A673 (cell line): ENCODE measurements at regions not wholly inside any gene's neighbourhood (a gene's known extent, or its start where the extent isn't known, plus 50 kb on each side); places are given as distances from the start of the nearest gene placed in this dataset.

Experiments
- BruUV-seq: library from RNA; stranded (reverse); fragments of 400-500 nt; replicated peaks from 2 replicates; lab custom pipeline; 2021; lab: Mats Ljungman, UMichigan
- CTCF ChIA-PET: fragments of 300-600 bp; sonication (Branson Sonifier 250); formaldehyde crosslinking; loops from one replicate; lab custom pipeline; 2022; ENCODE audit warnings: antibody characterized with exemption; lab: Charles Lee
- POLR2A ChIA-PET: fragments of 300-600 bp; sonication (Branson Sonifier 250); formaldehyde crosslinking; loops from one replicate; lab custom pipeline; 2022; ENCODE audit warnings: antibody characterized with exemption; ENCODE audit not compliant: low non-redundant PET; lab: Charles Lee
- DNase-seq: peaks from one replicate; pipeline ENCODE4 v3.0.0-alpha.2; 2015; ENCODE audit warnings: low spot score
- H3K27ac ChIP-seq: fragments of 200-600 bp; sonication (generic); 2 replicates; pipeline ENCODE4 v1.5.1; 2016; ENCODE audit warnings: mixed run types, low read depth, mild to moderate bottlenecking, mixed read lengths, antibody characterized with exemption, low read length; ENCODE audit not compliant: poor library complexity, severe bottlenecking
- H3K27me3 ChIP-seq: fragments of 200-600 bp; sonication (generic); replicated peaks from 2 replicates; pipeline ENCODE4 v1.6.1; 2017; ENCODE audit warnings: mixed run types, low read depth, mild to moderate bottlenecking, mixed read lengths, antibody characterized with exemption, low read length; ENCODE audit not compliant: insufficient read depth, poor library complexity
- H3K36me3 ChIP-seq: fragments of 200-600 bp; sonication (generic); 2 replicates; pipeline ENCODE4 v1.6.1; 2016; ENCODE audit warnings: mixed run types, mild to moderate bottlenecking, mixed read lengths, antibody characterized with exemption, low read length; ENCODE audit not compliant: insufficient read depth, poor library complexity, severe bottlenecking
- H3K4me1 ChIP-seq: fragments of 200-600 bp; sonication (generic); 2 replicates; pipeline ENCODE4 v1.6.1; 2017; ENCODE audit warnings: mixed run types, mild to moderate bottlenecking, mixed read lengths, antibody characterized with exemption, low read length; ENCODE audit not compliant: insufficient read depth, poor library complexity, severe bottlenecking
- H3K4me3 ChIP-seq: fragments of 200-600 bp; sonication (generic); 2 replicates; pipeline ENCODE4 v1.5.1; 2016; ENCODE audit warnings: low read depth, mixed run types, mild to moderate bottlenecking, mixed read lengths, low read length; ENCODE audit not compliant: poor library complexity, severe bottlenecking
- H3K9me3 ChIP-seq: fragments of 200-600 bp; sonication (generic); 2 replicates; pipeline ENCODE4 v1.6.1; 2016; ENCODE audit warnings: mixed run types, low read depth, mild to moderate bottlenecking, mixed read lengths, antibody characterized with exemption, low read length; ENCODE audit not compliant: poor library complexity, severe bottlenecking
- EZH2 ChIP-seq: fragments of 200-600 bp; sonication (generic); IDR thresholded peaks from 2 replicates; pipeline ENCODE4 v1.6.1; 2017; ENCODE audit warnings: borderline replicate concordance, low read depth, mild to moderate bottlenecking, mixed read lengths, antibody characterized with exemption, low read length; ENCODE audit not compliant: poor library complexity, severe bottlenecking
- intact Hi-C: fragments of 100-400 bp; cut with micrococcal nuclease; formaldehyde crosslinking; loops from one replicate; pipeline ENCODE4 v1.10.0; 2022; ENCODE audit not compliant: unreplicated experiment
- TF ChIP-seq, protein P1 (sequence below): fragments of 300-800, 200-600 bp; sonication (generic); conservative IDR thresholded peaks from 2 replicates; pipeline ENCODE4 v1.5.1; 2017; ENCODE audit warnings: low read depth, mild to moderate bottlenecking, antibody characterized with exemption, low read length, moderate library complexity, mixed read lengths

DNA sequence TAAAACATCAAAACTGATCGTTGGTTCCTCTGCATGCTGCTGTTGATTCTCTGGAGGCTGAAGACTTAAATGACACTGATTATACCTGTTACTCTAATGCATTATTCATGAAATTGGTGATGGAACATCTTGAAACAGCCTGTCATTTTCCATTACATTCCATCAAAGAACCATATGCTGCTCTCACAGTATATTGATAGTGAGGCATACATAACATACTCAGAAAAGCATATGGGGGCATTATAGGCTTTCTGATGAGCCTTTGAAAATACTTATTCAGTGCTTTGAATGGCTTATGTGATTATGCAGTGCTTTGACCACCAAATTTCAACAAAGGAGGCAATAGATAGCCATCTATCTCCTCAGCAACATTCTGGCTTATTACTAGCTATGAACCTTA lies 392.1 kb downstream of the CDH19 start:
- no TSS peak for BruUV-seq
- Histone ChIP-seq H3K36me3 (no peaks in the 10 kb centered on the region), H3K27ac (no peak overlapping the region), H3K27me3 (no peaks in the 10 kb centered on the region), H3K9me3 (no peaks in the 10 kb centered on the region), H3K4me3 (no peak overlapping the region), H3K4me1 (no peaks in the 10 kb centered on the region)
- POLR2A ChIA-PET: interaction anchor here (0.6 kb wide), 1 partner anchor 35 kb away, joined by 3 read pairs; no protein-coding TSS in a partner anchor
- TF ChIP-seq, protein P1, sequence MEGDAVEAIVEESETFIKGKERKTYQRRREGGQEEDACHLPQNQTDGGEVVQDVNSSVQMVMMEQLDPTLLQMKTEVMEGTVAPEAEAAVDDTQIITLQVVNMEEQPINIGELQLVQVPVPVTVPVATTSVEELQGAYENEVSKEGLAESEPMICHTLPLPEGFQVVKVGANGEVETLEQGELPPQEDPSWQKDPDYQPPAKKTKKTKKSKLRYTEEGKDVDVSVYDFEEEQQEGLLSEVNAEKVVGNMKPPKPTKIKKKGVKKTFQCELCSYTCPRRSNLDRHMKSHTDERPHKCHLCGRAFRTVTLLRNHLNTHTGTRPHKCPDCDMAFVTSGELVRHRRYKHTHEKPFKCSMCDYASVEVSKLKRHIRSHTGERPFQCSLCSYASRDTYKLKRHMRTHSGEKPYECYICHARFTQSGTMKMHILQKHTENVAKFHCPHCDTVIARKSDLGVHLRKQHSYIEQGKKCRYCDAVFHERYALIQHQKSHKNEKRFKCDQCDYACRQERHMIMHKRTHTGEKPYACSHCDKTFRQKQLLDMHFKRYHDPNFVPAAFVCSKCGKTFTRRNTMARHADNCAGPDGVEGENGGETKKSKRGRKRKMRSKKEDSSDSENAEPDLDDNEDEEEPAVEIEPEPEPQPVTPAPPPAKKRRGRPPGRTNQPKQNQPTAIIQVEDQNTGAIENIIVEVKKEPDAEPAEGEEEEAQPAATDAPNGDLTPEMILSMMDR: no peak
- no peak for TF ChIP-seq EZH2
- intact Hi-C loops: no loop called here
- CTCF ChIA-PET: no interaction called here
- DNase-seq: no peak

GRCh38 chr18:66210875-66211274 lies 393.0 kb downstream of the CDH19 start:
- BruUV-seq: no TSS peak
- intact Hi-C loops: no loop called here
- Histone ChIP-seq H3K4me1 (no peaks in the 10 kb centered on the region), H3K4me3 (no peak overlapping the region), H3K36me3 (no peaks in the 10 kb centered on the region), H3K27me3 (no peaks in the 10 kb centered on the region), H3K27ac (no peak overlapping the region), H3K9me3 (no peaks in the 10 kb centered on the region)
- DNase-seq: no peak
- ChIA-PET CTCF (no interaction called here), POLR2A (no interaction called here)
- TF ChIP-seq, protein P1: no peak
- no peak for TF ChIP-seq EZH2

GRCh38 chr18:66209656-66210055 lies 394.2 kb downstream of the CDH19 start:
- TF ChIP-seq EZH2: no peak
- TF ChIP-seq, protein P1: no peak
- POLR2A ChIA-PET: interaction anchor here (0.6 kb wide), 1 partner anchor 37 kb away, joined by 3 read pairs; no protein-coding TSS in a partner anchor
- intact Hi-C loops: no loop called here
- H3K4me3 ChIP-seq: no peak overlapping the region
- CTCF ChIA-PET: no interaction called here
- H3K4me1 ChIP-seq: no peaks in the 10 kb centered on the region
- no peak for DNase-seq
- no peaks in the 10 kb centered on the region for H3K36me3 ChIP-seq
- no peak overlapping the region for H3K27ac ChIP-seq
- no peaks in the 10 kb centered on the region for H3K27me3 ChIP-seq
- no peaks in the 10 kb centered on the region for H3K9me3 ChIP-seq
- BruUV-seq: no TSS peak
